Right cardiac atrium (tissue), 5 donors: ENCODE measurements at regions not wholly inside any gene's neighbourhood (a gene's known extent, or its start where the extent isn't known, plus 50 kb on each side); places are given as distances from the start of the nearest gene placed in this dataset.

Source experiments
- ATAC-seq, 2 donors: fragments of 200-7000 bp; cut with Tn5 transposase; one replicate each; pipeline versions ENCODE4 v1.8.0 to v1.9.1; 2020; ENCODE audit warnings: moderate library complexity in 2 of 2, mild to moderate bottlenecking in 1 of 2
- DNase-seq, 3 donors: peaks; one replicate each; pipeline ENCODE4 v3.0.0-alpha.2; 2020
- H3K27ac ChIP-seq: one replicate; pipeline ENCODE4 v1.5.1; 2013; ENCODE audit warnings: mild to moderate bottlenecking, low read length, control low read depth, moderate library complexity
- H3K27me3 ChIP-seq: one replicate; pipeline ENCODE4 v1.6.1; 2013; ENCODE audit not compliant: control insufficient read depth, insufficient read depth
- H3K4me1 ChIP-seq: one replicate; pipeline ENCODE4 v1.6.1; 2013; ENCODE audit warnings: low read length; ENCODE audit not compliant: control insufficient read depth, insufficient read depth
- H3K4me3 ChIP-seq: one replicate; pipeline ENCODE4 v1.5.1; 2013; ENCODE audit warnings: low read length, control low read depth
- H3K9me3 ChIP-seq: one replicate; pipeline ENCODE4 v1.6.1; 2013; ENCODE audit warnings: low read length; ENCODE audit not compliant: control insufficient read depth
- WGBS: extraction: QIAGEN DNeasy Blood & Tissue Kit; methylation state at CpG from one replicate; pipeline ENCODE4 v1.1.7; 2013; 5-methylcytosine and 5-hydroxymethylcytosine counted together
- intact Hi-C, 4 donors: fragments of 100-400 bp; cut with DNase I; formaldehyde crosslinking; loops; one replicate each; pipeline versions ENCODE4 v1.11.0 to v1.14.0; 2022 to 2023
- donor health status: healthy with polysubstance abuse.
- donor health status: DM: no; HTN: yes; CAD: no.
- donor health status: DM: no; HTN: no; CAD: no.
- donor health status: DM: no; HTN: yes; CAD: no; lungs with severe emphysema.
- donor health status: DM: yes; HTN: yes; CAD: no.

- Histone ChIP-seq H3K4me1 (no peaks in the 10 kb centered on the region), H3K4me3 (no peak overlapping the region), H3K27ac (no peak overlapping the region), H3K27me3 (no peaks in the 10 kb centered on the region), H3K9me3 (no peaks in the 10 kb centered on the region)
- no peak for DNase-seq
- intact Hi-C loops: no loop called here
- 80% methylated on average over 1 of the region's 1 CpG for WGBS
- no peak for ATAC-seq
Measured at GRCh38 chr11:42175203-42175602, 715.8 kb upstream of the LRRC4C start.

GRCh38 chr11:42179216-42179615 is 719.8 kb upstream of the LRRC4C start:
- no peaks in the 10 kb centered on the region for H3K9me3 ChIP-seq
- H3K4me1 ChIP-seq: no peaks in the 10 kb centered on the region
- no peak overlapping the region for H3K27ac ChIP-seq
- no peaks in the 10 kb centered on the region for H3K27me3 ChIP-seq
- ATAC-seq: no peak
- WGBS: 41% methylated on average over 2 of the region's 2 CpGs
- no peak for DNase-seq
- intact Hi-C loops: no loop called here
- H3K4me3 ChIP-seq: no peak overlapping the region

DNA sequence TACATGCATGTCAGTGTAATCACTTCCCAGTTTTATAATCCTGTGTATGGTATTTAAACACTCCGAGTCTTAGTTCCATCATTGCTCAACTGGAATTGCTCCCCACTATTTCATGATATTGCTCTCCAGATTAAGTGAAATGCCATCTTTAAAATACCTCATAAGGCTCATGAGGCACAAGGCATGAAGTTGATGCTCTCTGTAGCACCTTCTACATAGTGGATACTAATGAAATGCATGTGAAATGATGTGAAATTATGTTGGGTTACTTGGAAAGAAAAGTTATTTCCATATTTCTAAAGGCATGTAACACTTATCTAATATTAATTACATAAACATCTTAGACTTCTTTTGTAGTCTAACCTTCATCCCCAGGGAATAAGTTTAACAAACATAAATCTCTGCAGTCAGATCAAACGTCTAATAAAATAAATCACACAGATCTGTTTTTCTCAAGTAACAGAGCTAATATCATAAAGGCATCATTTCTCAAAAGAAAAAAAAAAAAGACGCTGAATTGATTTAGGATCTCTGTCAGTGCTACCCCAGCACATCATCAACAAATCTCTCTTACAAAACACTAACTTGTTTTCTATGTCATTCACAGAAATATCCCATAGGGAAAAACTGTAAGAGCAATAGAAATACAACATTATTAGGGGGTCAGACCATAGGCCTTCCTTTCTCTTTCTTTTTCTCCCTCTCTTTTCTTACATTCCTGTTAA is 736.0 kb upstream of the LRRC4C start:
- DNase-seq (no peak), ATAC-seq (no peak)
- Histone ChIP-seq H3K9me3 (no peaks in the 10 kb centered on the region), H3K4me3 (no peak overlapping the region), H3K27ac (no peak overlapping the region), H3K27me3 (no peaks in the 10 kb centered on the region), H3K4me1 (no peaks in the 10 kb centered on the region)
- 42% methylated on average over 3 of the region's 3 CpGs for WGBS
- intact Hi-C loops: no loop called here

DNA sequence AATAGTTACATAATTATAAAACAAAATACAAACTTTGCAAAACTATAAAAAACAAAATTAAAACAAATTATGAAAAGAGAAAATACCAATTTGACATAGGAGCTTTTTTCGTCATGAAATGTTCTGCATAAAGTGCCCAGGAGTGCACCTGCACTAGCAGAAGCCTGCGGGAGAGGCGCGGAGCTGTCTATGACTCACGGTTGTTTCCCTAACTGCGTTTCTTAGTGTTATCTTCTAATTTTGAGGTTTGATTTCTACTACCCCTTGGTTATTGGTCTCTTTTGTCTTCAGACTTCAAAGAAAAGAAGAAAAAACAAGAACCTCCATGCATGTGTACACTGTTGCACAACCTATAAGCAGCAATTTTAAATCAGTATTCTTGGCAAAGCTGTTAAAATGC is 740.9 kb upstream of the LRRC4C start:
- no peaks in the 10 kb centered on the region for H3K9me3 ChIP-seq
- WGBS: 88% methylated on average over 6 of the region's 6 CpGs
- no peak overlapping the region for H3K4me3 ChIP-seq
- no peaks in the 10 kb centered on the region for H3K27me3 ChIP-seq
- no peak overlapping the region for H3K27ac ChIP-seq
- intact Hi-C loops: no loop called here
- no peaks in the 10 kb centered on the region for H3K4me1 ChIP-seq
- no peak for ATAC-seq
- DNase-seq: no peak

- H3K9me3 ChIP-seq: no peaks in the 10 kb centered on the region
- ATAC-seq: no peak
- 81% methylated on average over 6 of the region's 6 CpGs for WGBS
- H3K27me3 ChIP-seq: no peaks in the 10 kb centered on the region
- intact Hi-C loops: no loop called here
- no peak overlapping the region for H3K4me3 ChIP-seq
- DNase-seq: no peak
- no peaks in the 10 kb centered on the region for H3K4me1 ChIP-seq
- no peak overlapping the region for H3K27ac ChIP-seq
Measured at GRCh38 chr11:42201603-42202148, 742.2 kb upstream of the LRRC4C start.

DNA sequence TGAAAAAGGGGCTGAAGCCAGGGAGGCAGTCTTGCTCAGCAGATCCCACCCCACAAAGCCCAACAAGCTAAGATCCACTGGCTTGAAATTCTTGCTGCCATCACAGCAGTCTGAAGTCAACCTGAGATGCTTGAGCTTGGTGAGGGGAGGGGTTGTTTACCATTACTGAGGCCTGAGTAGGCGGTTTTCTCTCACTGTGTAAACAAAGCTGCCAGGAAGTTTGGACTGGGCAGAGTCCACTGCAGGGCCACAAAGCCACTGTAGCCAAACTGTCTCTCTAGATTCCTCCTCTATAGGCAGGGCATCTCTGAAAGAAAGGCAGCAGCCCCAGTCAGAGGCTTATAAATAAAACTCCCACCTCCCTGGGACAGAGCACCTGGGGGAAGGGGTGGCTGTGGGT is 746.1 kb upstream of the LRRC4C start:
- no peak overlapping the region for H3K27ac ChIP-seq
- no peak overlapping the region for H3K4me3 ChIP-seq
- 58% methylated on average over 1 of the region's 1 CpG for WGBS
- no peaks in the 10 kb centered on the region for H3K27me3 ChIP-seq
- no peak for ATAC-seq
- intact Hi-C loops: no loop called here
- no peak for DNase-seq
- no peaks in the 10 kb centered on the region for H3K4me1 ChIP-seq
- H3K9me3 ChIP-seq: no peaks in the 10 kb centered on the region

DNA sequence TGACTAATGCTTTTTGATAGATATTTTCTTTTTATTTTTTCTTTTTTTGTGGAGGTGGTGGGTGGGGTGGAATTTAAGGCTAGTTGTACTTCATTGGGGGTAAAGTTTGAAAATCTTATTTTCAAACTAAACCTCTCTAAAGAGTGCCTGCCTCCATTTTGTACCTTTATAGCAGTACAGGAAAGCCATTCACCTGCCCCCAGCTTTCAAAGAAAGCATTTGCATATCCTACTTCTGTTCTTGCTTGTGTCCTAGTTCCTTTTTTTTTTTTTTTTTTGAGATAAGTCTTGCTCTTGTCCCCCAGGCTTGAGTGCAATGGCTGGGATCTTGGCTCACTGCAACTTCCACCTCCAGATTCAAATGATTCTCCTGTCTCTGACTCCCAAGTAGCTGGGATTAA is 766.2 kb upstream of the LRRC4C start:
- H3K27ac ChIP-seq: no peak overlapping the region
- no peaks in the 10 kb centered on the region for H3K9me3 ChIP-seq
- intact Hi-C loops: no loop called here
- no peaks in the 10 kb centered on the region for H3K27me3 ChIP-seq
- no peak for DNase-seq
- no peak overlapping the region for H3K4me3 ChIP-seq
- ATAC-seq: no peak
- no peaks in the 10 kb centered on the region for H3K4me1 ChIP-seq

- no peak for ATAC-seq
- H3K27ac ChIP-seq: no peak overlapping the region
- H3K4me3 ChIP-seq: no peak overlapping the region
- H3K4me1 ChIP-seq: no peaks in the 10 kb centered on the region
- 58% methylated on average over 5 of the region's 5 CpGs for WGBS
- H3K27me3 ChIP-seq: no peaks in the 10 kb centered on the region
- DNase-seq: no peak
- no peaks in the 10 kb centered on the region for H3K9me3 ChIP-seq
- intact Hi-C loops: no loop called here
Measured at GRCh38 chr11:42232673-42233072, 773.2 kb upstream of the LRRC4C start.

- Histone ChIP-seq H3K27ac (no peak overlapping the region), H3K4me3 (no peak overlapping the region), H3K27me3 (no peaks in the 10 kb centered on the region), H3K4me1 (no peaks in the 10 kb centered on the region), H3K9me3 (no peaks in the 10 kb centered on the region)
- 48% methylated on average over 1 of the region's 1 CpG for WGBS
- intact Hi-C loops: no loop called here
- no peak for DNase-seq
- no peak for ATAC-seq
Measured at GRCh38 chr11:42234451-42234951, 775.0 kb upstream of the LRRC4C start.

DNA sequence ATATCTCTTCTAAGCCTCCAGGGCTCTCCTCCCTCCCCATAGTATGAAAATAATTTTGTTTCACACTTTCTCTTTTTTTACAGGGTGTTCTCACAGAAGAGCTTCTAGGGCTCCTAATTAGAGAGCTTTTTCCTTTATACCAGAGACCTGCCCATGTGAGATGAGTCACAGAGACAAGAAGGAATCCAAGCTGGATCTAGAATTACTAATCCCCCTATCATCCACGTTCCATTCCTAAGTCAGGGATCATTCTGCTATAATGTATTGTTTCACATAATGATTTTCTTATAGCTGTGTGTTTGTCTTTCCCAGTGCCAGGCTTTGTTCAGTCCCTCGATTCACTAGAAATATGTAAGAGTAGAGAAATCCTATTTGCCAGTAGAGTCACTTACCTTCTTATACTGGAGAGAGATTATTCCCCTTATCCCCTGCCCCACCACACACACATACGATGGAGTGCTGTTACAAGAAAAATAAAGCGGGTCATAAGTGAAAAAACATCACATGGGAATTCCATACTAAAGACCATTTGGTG is 778.3 kb upstream of the LRRC4C start:
- 60% methylated on average over 4 of the region's 4 CpGs for WGBS
- no peaks in the 10 kb centered on the region for H3K9me3 ChIP-seq
- no peak for ATAC-seq
- no peaks in the 10 kb centered on the region for H3K27me3 ChIP-seq
- H3K27ac ChIP-seq: no peak overlapping the region
- intact Hi-C loops: no loop called here
- no peaks in the 10 kb centered on the region for H3K4me1 ChIP-seq
- DNase-seq: no peak
- no peak overlapping the region for H3K4me3 ChIP-seq

- H3K27ac ChIP-seq: no peak overlapping the region
- WGBS: 60% methylated on average over 5 of the region's 5 CpGs
- H3K9me3 ChIP-seq: no peaks in the 10 kb centered on the region
- intact Hi-C loops: no loop called here
- DNase-seq: no peak
- no peaks in the 10 kb centered on the region for H3K27me3 ChIP-seq
- no peaks in the 10 kb centered on the region for H3K4me1 ChIP-seq
- no peak overlapping the region for H3K4me3 ChIP-seq
- no peak for ATAC-seq
Measured at GRCh38 chr11:42239188-42239587, 779.7 kb upstream of the LRRC4C start.
